ENCODE measurements at regions not wholly inside any gene's neighbourhood (a gene's known extent, or its start where the extent isn't known, plus 50 kb on each side); places are given as distances from the start of the nearest gene placed in this dataset.

- no peak overlapping the region for H3K4me3 Mint-ChIP-seq
- no peaks in the 10 kb centered on the region for H3K4me1 Mint-ChIP-seq
- no peak overlapping the region for H3K27ac Mint-ChIP-seq
- no peaks in the 10 kb centered on the region for H3K36me3 Mint-ChIP-seq
- no peaks in the 10 kb centered on the region for H3K9me3 Mint-ChIP-seq
- peaks cover 5 to 8% (median 5%) of the 10 kb centered on the region in 3 donors for H3K27me3 Mint-ChIP-seq (ENCODE audit: low read depth in 3 of 3)
- DNase-seq = no peak
These were observed 137.9 kb downstream of the MAFB start for GRCh38 chr20:40551125-40551530.

- Mint-ChIP-seq H3K9me3 (no peaks in the 10 kb centered on the region), H3K36me3 (no peaks in the 10 kb centered on the region), H3K4me3 (no peak overlapping the region), H3K4me1 (no peaks in the 10 kb centered on the region), H3K27me3 (ENCODE audit: low read depth in 3 of 3) (peaks cover 3 to 11% (median 6%) of the 10 kb centered on the region in 3 donors), H3K27ac (no peak overlapping the region)
- DNase-seq = no peak
These were observed 141.4 kb downstream of the MAFB start for GRCh38 chr20:40547483-40548091.

- H3K27ac Mint-ChIP-seq = no peak overlapping the region
- no peak for DNase-seq
- no peak overlapping the region for H3K4me3 Mint-ChIP-seq
- no peaks in the 10 kb centered on the region for H3K4me1 Mint-ChIP-seq
- H3K36me3 Mint-ChIP-seq = no peaks in the 10 kb centered on the region
- H3K9me3 Mint-ChIP-seq = peaks cover 0 to 3% (median 0%) of the 10 kb centered on the region in 6 donors
- H3K27me3 Mint-ChIP-seq (ENCODE audit: low read depth in 3 of 3) = peaks cover 2 to 11% (median 2%) of the 10 kb centered on the region in 3 donors
These were observed 143.6 kb downstream of the MAFB start for GRCh38 chr20:40545478-40545877.

- H3K27ac Mint-ChIP-seq = no peak overlapping the region
- no peaks in the 10 kb centered on the region for H3K4me1 Mint-ChIP-seq
- peaks cover 0 to 8% (median 0%) of the 10 kb centered on the region in 3 donors for H3K27me3 Mint-ChIP-seq (ENCODE audit: low read depth in 3 of 3)
- DNase-seq = no peak
- peaks cover 0 to 6% (median 0%) of the 10 kb centered on the region in 6 donors for H3K9me3 Mint-ChIP-seq
- no peaks in the 10 kb centered on the region for H3K36me3 Mint-ChIP-seq
- no peak overlapping the region for H3K4me3 Mint-ChIP-seq
These were observed 147.0 kb downstream of the MAFB start for GRCh38 chr20:40542065-40542464.

GRCh38 chr20:40540166-40540565, 148.9 kb downstream of the MAFB start:
- peaks cover 0 to 3% (median 3%) of the 10 kb centered on the region in 3 donors for H3K27me3 Mint-ChIP-seq (ENCODE audit: low read depth in 3 of 3)
- no peak overlapping the region for H3K27ac Mint-ChIP-seq
- peaks cover 0 to 6% (median 0%) of the 10 kb centered on the region in 6 donors for H3K9me3 Mint-ChIP-seq
- no peak overlapping the region for H3K4me3 Mint-ChIP-seq
- no peak for DNase-seq
- no peaks in the 10 kb centered on the region for H3K36me3 Mint-ChIP-seq
- H3K4me1 Mint-ChIP-seq = no peaks in the 10 kb centered on the region

GRCh38 chr20:40538131-40538530, 150.9 kb downstream of the MAFB start:
- Mint-ChIP-seq H3K27me3 (ENCODE audit: low read depth in 3 of 3) (peaks cover 0 to 3% (median 0%) of the 10 kb centered on the region in 3 donors), H3K4me3 (no peak overlapping the region), H3K4me1 (no peaks in the 10 kb centered on the region), H3K9me3 (peaks cover 0 to 6% (median 4%) of the 10 kb centered on the region in 6 donors), H3K36me3 (peaks cover 0 to 4% (median 0%) of the 10 kb centered on the region in 3 donors), H3K27ac (no peak overlapping the region)
- no peak for DNase-seq

GRCh38 chr20:40536808-40537207, 152.2 kb downstream of the MAFB start:
- peaks cover 0 to 3% (median 2%) of the 10 kb centered on the region in 3 donors for H3K27me3 Mint-ChIP-seq (ENCODE audit: low read depth in 3 of 3)
- H3K36me3 Mint-ChIP-seq = peaks cover 0 to 4% (median 0%) of the 10 kb centered on the region in 3 donors
- H3K27ac Mint-ChIP-seq = no peak overlapping the region
- no peak overlapping the region for H3K4me3 Mint-ChIP-seq
- DNase-seq = no peak
- H3K4me1 Mint-ChIP-seq = no peaks in the 10 kb centered on the region
- H3K9me3 Mint-ChIP-seq = peaks cover 1 to 18% (median 9%) of the 10 kb centered on the region in 6 donors

- no peak overlapping the region for H3K27ac Mint-ChIP-seq
- peaks cover 0 to 3% (median 2%) of the 10 kb centered on the region in 3 donors for H3K27me3 Mint-ChIP-seq (ENCODE audit: low read depth in 3 of 3)
- DNase-seq = no peak
- H3K9me3 Mint-ChIP-seq = peaks cover 4 to 25% (median 12%) of the 10 kb centered on the region in 6 donors
- no peaks in the 10 kb centered on the region for H3K4me1 Mint-ChIP-seq
- H3K4me3 Mint-ChIP-seq = no peak overlapping the region
- H3K36me3 Mint-ChIP-seq = peaks cover 0 to 4% (median 0%) of the 10 kb centered on the region in 3 donors
These were observed 153.2 kb downstream of the MAFB start for GRCh38 chr20:40535816-40536215.

GRCh38 chr20:40532103-40532502, 156.9 kb downstream of the MAFB start:
- H3K4me3 Mint-ChIP-seq = no peak overlapping the region
- peaks cover 4 to 27% (median 14%) of the 10 kb centered on the region in 6 donors for H3K9me3 Mint-ChIP-seq
- H3K27me3 Mint-ChIP-seq (ENCODE audit: low read depth in 3 of 3) = peaks cover 2 to 3% (median 2%) of the 10 kb centered on the region in 3 donors
- H3K36me3 Mint-ChIP-seq = peaks cover 0 to 4% (median 0%) of the 10 kb centered on the region in 3 donors
- H3K4me1 Mint-ChIP-seq = no peaks in the 10 kb centered on the region
- H3K27ac Mint-ChIP-seq = no peak overlapping the region
- DNase-seq = no peak

GRCh38 chr20:40525351-40525750, 163.7 kb downstream of the MAFB start:
- peaks cover 0 to 7% (median 0%) of the 10 kb centered on the region in 6 donors for H3K9me3 Mint-ChIP-seq
- H3K4me3 Mint-ChIP-seq = no peak overlapping the region
- H3K4me1 Mint-ChIP-seq = no peaks in the 10 kb centered on the region
- no peaks in the 10 kb centered on the region for H3K36me3 Mint-ChIP-seq
- H3K27ac Mint-ChIP-seq = no peak overlapping the region
- peaks cover 0 to 3% (median 2%) of the 10 kb centered on the region in 3 donors for H3K27me3 Mint-ChIP-seq (ENCODE audit: low read depth in 3 of 3)
- DNase-seq = no peak

GRCh38 chr20:40524071-40524470, 165.0 kb downstream of the MAFB start:
- Mint-ChIP-seq H3K9me3 (peaks cover 0 to 7% (median 0%) of the 10 kb centered on the region in 6 donors), H3K27ac (no peak overlapping the region), H3K4me3 (no peak overlapping the region), H3K4me1 (no peaks in the 10 kb centered on the region), H3K36me3 (no peaks in the 10 kb centered on the region), H3K27me3 (ENCODE audit: low read depth in 3 of 3) (peaks cover 0 to 3% (median 2%) of the 10 kb centered on the region in 3 donors)
- DNase-seq = no peak

- no peak overlapping the region for H3K4me3 Mint-ChIP-seq
- peaks cover 0 to 6% (median 0%) of the 10 kb centered on the region in 6 donors for H3K9me3 Mint-ChIP-seq
- peaks cover 2 to 7% (median 4%) of the 10 kb centered on the region in 3 donors for H3K27me3 Mint-ChIP-seq (ENCODE audit: low read depth in 3 of 3)
- H3K36me3 Mint-ChIP-seq = no peaks in the 10 kb centered on the region
- no peak overlapping the region for H3K27ac Mint-ChIP-seq
- H3K4me1 Mint-ChIP-seq = no peaks in the 10 kb centered on the region
- no peak for DNase-seq
These were observed 166.6 kb downstream of the MAFB start for GRCh38 chr20:40522405-40522804.

- Mint-ChIP-seq H3K27me3 (ENCODE audit: low read depth in 3 of 3) (peaks cover 2 to 7% (median 2%) of the 10 kb centered on the region in 3 donors), H3K27ac (no peak overlapping the region), H3K9me3 (peaks cover 0 to 6% (median 0%) of the 10 kb centered on the region in 6 donors), H3K4me1 (no peaks in the 10 kb centered on the region), H3K36me3 (no peaks in the 10 kb centered on the region), H3K4me3 (no peak overlapping the region)
- DNase-seq = no peak
These were observed 167.1 kb downstream of the MAFB start for GRCh38 chr20:40521962-40522361.

GRCh38 chr20:40519918-40520317, 169.1 kb downstream of the MAFB start:
- Mint-ChIP-seq H3K36me3 (no peaks in the 10 kb centered on the region), H3K27ac (no peak overlapping the region), H3K4me3 (no peak overlapping the region), H3K4me1 (no peaks in the 10 kb centered on the region), H3K9me3 (peaks cover 0 to 1% (median 0%) of the 10 kb centered on the region in 6 donors), H3K27me3 (ENCODE audit: low read depth in 3 of 3) (peaks cover 2 to 10% (median 5%) of the 10 kb centered on the region in 3 donors)
- no peak for DNase-seq

- peaks cover 0 to 10% (median 7%) of the 10 kb centered on the region in 3 donors for H3K27me3 Mint-ChIP-seq (ENCODE audit: low read depth in 3 of 3)
- no peaks in the 10 kb centered on the region for H3K4me1 Mint-ChIP-seq
- H3K27ac Mint-ChIP-seq = no peak overlapping the region
- H3K9me3 Mint-ChIP-seq = peaks cover 0 to 3% (median 0%) of the 10 kb centered on the region in 6 donors
- no peaks in the 10 kb centered on the region for H3K36me3 Mint-ChIP-seq
- H3K4me3 Mint-ChIP-seq = no peak overlapping the region
- DNase-seq = no peak
These were observed 176.0 kb downstream of the MAFB start for GRCh38 chr20:40512994-40513393.
